K562 (cell line): ENCODE measurements at regions not wholly inside any gene's neighbourhood (a gene's known extent, or its start where the extent isn't known, plus 50 kb on each side); places are given as distances from the start of the nearest gene placed in this dataset.

ENCODE experiments used
- ATAC-seq: fragments of 200-7000 bp; cut with Tn5 transposase; 3 replicates; pipeline ENCODE4 v1.9.1; 2020; ENCODE audit warnings: moderate library complexity
- BruUV-seq: library from RNA; stranded (reverse); fragments of 400-500 nt; replicated peaks from 2 replicates; lab custom pipeline; 2021; lab: Mats Ljungman, UMichigan
- CTCF ChIA-PET: fragments of 300-600 bp; formaldehyde crosslinking; extraction: SDS; loops from one replicate; lab custom pipeline; 2021; ENCODE audit warnings: low intra/inter-chr PET ratio; lab: Yijun Ruan, JAX
- POLR2A ChIA-PET: fragments of 300-600, 350-650 bp; sonication (Branson Sonifier 250); formaldehyde crosslinking; extraction: SDS; loops from one replicate; lab custom pipeline; 2021; ENCODE audit warnings: antibody characterized with exemption, inconsistent platforms; lab: Yijun Ruan, JAX
- DNase-seq, 4 experiments: peaks; one replicate each; pipeline versions ENCODE4 v3.0.0 to v3.0.0-alpha.2; 2011 to 2018; ENCODE audit warnings: low spot score in 3 of 4, mixed read lengths in 3 of 4; ENCODE audit errors: extremely low read depth in 1 of 4
- FAIRE-seq: peaks from 2 replicates; lab custom pipeline; 2011; peaks lifted over from hg19 to GRCh38; lab: Jason Lieb, UNC
- H2AFZ ChIP-seq: 2 replicates; pipeline ENCODE4 v1.6.0; 2011; ENCODE audit warnings: low read depth, low read length, control low read depth, inconsistent platforms
- H3K27ac ChIP-seq: fragments of 200-600 bp; 3 replicates; pipeline ENCODE4 v1.8.0; 2011; ENCODE audit warnings: low read depth, mild to moderate bottlenecking, control low read depth, inconsistent platforms, low read length, moderate library complexity, mixed read lengths; ENCODE audit errors: extremely low read depth
- H3K27me3 ChIP-seq, 2 experiments: fragments of 300-600 bp in 1 of 2; 2 replicates in 1 of 2; 3 replicates in 1 of 2; pipeline versions ENCODE4 v1.6.0 to v1.8.0; 2011; ENCODE audit warnings: inconsistent platforms in 2 of 2, low read length in 2 of 2, mild to moderate bottlenecking in 1 of 2, mixed read lengths in 1 of 2, moderate library complexity in 1 of 2; ENCODE audit not compliant: control insufficient read depth in 2 of 2, insufficient read depth in 2 of 2
- H3K36me3 ChIP-seq: fragments of 300-600 bp; 3 replicates; pipeline ENCODE4 v1.8.0; 2011; ENCODE audit warnings: mild to moderate bottlenecking, low read length, inconsistent platforms; ENCODE audit not compliant: control insufficient read depth, insufficient read depth
- H3K4me1 ChIP-seq, 2 experiments: fragments of 200-600 bp in 1 of 2; replicated peaks in 1 of 2; 2 replicates in 1 of 2; 3 replicates in 1 of 2; pipeline versions ENCODE4 v1.5.1 to v1.8.0; 2011; ENCODE audit warnings: inconsistent platforms in 2 of 2, low read length in 2 of 2, mild to moderate bottlenecking in 1 of 2, mixed read lengths in 1 of 2, moderate library complexity in 1 of 2; ENCODE audit not compliant: control insufficient read depth in 2 of 2, insufficient read depth in 2 of 2
- H3K4me2 ChIP-seq: 2 replicates; pipeline ENCODE4 v1.6.1; 2011; ENCODE audit warnings: low read length, control low read depth, inconsistent platforms, mixed read lengths; ENCODE audit not compliant: insufficient read depth
- H3K4me3 ChIP-seq: fragments of 200-600 bp; sonication (generic), shearing (Covaris generic); 2 replicates; pipeline ENCODE4 v1.5.1; 2016; ENCODE audit warnings: control low read depth, inconsistent platforms
- H3K79me2 ChIP-seq: fragments of 200-600 bp; 3 replicates; pipeline ENCODE4 v1.8.0; 2011; ENCODE audit warnings: low read length, inconsistent platforms; ENCODE audit not compliant: control insufficient read depth, insufficient read depth
- H3K9ac ChIP-seq, 2 experiments: 2 replicates each; pipeline versions ENCODE4 v1.6.0 to v1.6.1; 2011; ENCODE audit warnings: low read depth in 2 of 2, low read length in 2 of 2, control low read depth in 1 of 2, inconsistent platforms in 1 of 2, mild to moderate bottlenecking in 1 of 2, mixed read lengths in 1 of 2; ENCODE audit not compliant: insufficient read depth in 1 of 2
- H3K9me1 ChIP-seq: one replicate; pipeline ENCODE4 v1.6.0; 2011; ENCODE audit warnings: inconsistent platforms, mild to moderate bottlenecking, low read length, moderate library complexity; ENCODE audit not compliant: control insufficient read depth, insufficient read depth
- H3K9me3 ChIP-seq: replicated peaks from 2 replicates; pipeline ENCODE4 v1.5.1; 2011; ENCODE audit warnings: low read depth, low read length, inconsistent platforms; ENCODE audit not compliant: control insufficient read depth, insufficient read depth
- H4K20me1 ChIP-seq: replicated peaks from 2 replicates; pipeline ENCODE4 v1.6.1; 2011; ENCODE audit warnings: low read length, inconsistent platforms, mixed read lengths; ENCODE audit not compliant: control insufficient read depth, insufficient read depth
- BCOR ChIP-seq: fragments of 450-650 bp; IDR thresholded peaks from 2 replicates; pipeline ENCODE4 v1.6.1; 2016
- E2F3 ChIP-seq: fragments of 250-450 bp; sonication (Bioruptor Pico); IDR thresholded peaks from 2 replicates; pipeline ENCODE4 v1.4.0; 2020; ENCODE audit warnings: mild to moderate bottlenecking
- KDM5B ChIP-seq: fragments of 200-600 bp; sonication (generic); IDR thresholded peaks from 2 replicates; pipeline ENCODE4 v1.6.1; 2012; ENCODE audit warnings: low read depth, mild to moderate bottlenecking, moderate library complexity, low read length, control low read depth, inconsistent platforms; ENCODE audit not compliant: insufficient replicate concordance
- MXI1 ChIP-seq: IDR thresholded peaks from 2 replicates; pipeline ENCODE4 v1.6.1; 2011; ENCODE audit warnings: low read depth, mild to moderate bottlenecking, improper control_type of control experiment, low read length
- MYBL2 ChIP-seq, 2 experiments: fragments of 450-650 bp in 1 of 2; sonication (generic) in 1 of 2; formaldehyde crosslinking in 1 of 2; IDR thresholded peaks; 2 replicates each; pipeline versions ENCODE4 v1.6.1 to v1.8.1; 2017 to 2022; ENCODE audit warnings: borderline replicate concordance in 1 of 2, inconsistent platforms in 1 of 2, low read depth in 1 of 2, mild to moderate bottlenecking in 1 of 2, missing genetic modification reagents in 1 of 2, moderate library complexity in 1 of 2
- SRSF3 ChIP-seq: fragments of 200-400 bp; formaldehyde crosslinking; IDR thresholded peaks from 2 replicates; pipeline ENCODE4 v1.6.1; 2016; ENCODE audit warnings: mild to moderate bottlenecking, low read length, moderate library complexity; ENCODE audit not compliant: insufficient read depth
- ZNF274 ChIP-seq: IDR thresholded peaks from 2 replicates; pipeline ENCODE4 v1.6.1; 2011; ENCODE audit warnings: low read depth, mild to moderate bottlenecking, low read length, moderate library complexity, borderline replicate concordance
- WGBS: fragments of 100-300 bp; shearing (Covaris generic); methylation state at CpG from one replicate; pipeline ENCODE4 v1.1.6; 2016; ENCODE audit warnings: low coverage, mixed read lengths; ENCODE audit not compliant: insufficient coverage; ENCODE audit errors: missing lambda C conversion rate; 5-methylcytosine and 5-hydroxymethylcytosine counted together
- in situ Hi-C: fragments of 300-500 bp; cut with MboI; formaldehyde crosslinking; loops from 4 replicates; pipeline ENCODE4 v1.15.0; 2018; ENCODE audit warnings: inconsistent platforms, mixed read lengths
- intact Hi-C: fragments of 100-400 bp; cut with micrococcal nuclease; formaldehyde crosslinking; loops from 2 replicates; pipeline ENCODE4 v1.14.2; 2022

- Histone ChIP-seq H3K27me3 (peaks cover 34 to 83% of the 10 kb centered on the region in 2 experiments), H3K27ac (no peak overlapping the region), H3K4me2 (no peak overlapping the region), H3K4me1 (no peaks in the 10 kb centered on the region), H3K4me3 (no peak overlapping the region), H3K9ac (no peak overlapping the region), H3K9me3 (no peaks in the 10 kb centered on the region), H2AFZ (no peak overlapping the region), H3K79me2 (no peaks in the 10 kb centered on the region), H3K9me1 (no peaks in the 10 kb centered on the region), H3K36me3 (no peaks in the 10 kb centered on the region), H4K20me1 (peaks cover 13% of the 10 kb centered on the region; the same call in 1 of the 2 replicates)
- DNase-seq (no peak), FAIRE-seq (no peak), ATAC-seq (no peak)
- CTCF ChIA-PET = no interaction called here
- WGBS = 0% methylated on average over 3 of the region's 3 CpGs
- BruUV-seq = no TSS peak
- POLR2A ChIA-PET = interaction anchor here (0.9 to 1.8 kb wide), 3 partner anchors 10 to 28 kb away, joined by 3 to 7 read pairs (median 3); no protein-coding TSS in a partner anchor
- in situ Hi-C loops = no loop called here
- intact Hi-C loops = no loop called here
- TF ChIP-seq KDM5B = no peak
- no peak for TF ChIP-seq BCOR
- no peak for TF ChIP-seq ZNF274
- TF ChIP-seq SRSF3 = no peak
- no peak for TF ChIP-seq E2F3 (CRISPR knock-in tag)
- TF ChIP-seq MYBL2 (IDR thresholded peaks at IDR 0.05; ENCODE audit: low read depth) = no peak
- no peak for TF ChIP-seq MYBL2 (CRISPR knock-in tag; IDR thresholded peaks at IDR 0.05; ENCODE audit: borderline replicate concordance)
- no peak for TF ChIP-seq MXI1
These were observed 79.7 kb upstream of the RUNX3 start for GRCh38 chr1:25009671-25010262.
